Umbilical cord (tissue), 1 donor: ENCODE measurements at regions not wholly inside any gene's neighbourhood (a gene's known extent, or its start where the extent isn't known, plus 50 kb on each side); places are given as distances from the start of the nearest gene placed in this dataset.
"Not testable (repeated sequence)": the region's sequence is repeated elsewhere in the genome, so short reads cannot be mapped to it uniquely, and the experiment has no call there.

Source experiments
- DNase-seq: peaks from one replicate; pipeline ENCODE4 v3.0.0-alpha.2; 2015; ENCODE audit warnings: low spot score

DNA sequence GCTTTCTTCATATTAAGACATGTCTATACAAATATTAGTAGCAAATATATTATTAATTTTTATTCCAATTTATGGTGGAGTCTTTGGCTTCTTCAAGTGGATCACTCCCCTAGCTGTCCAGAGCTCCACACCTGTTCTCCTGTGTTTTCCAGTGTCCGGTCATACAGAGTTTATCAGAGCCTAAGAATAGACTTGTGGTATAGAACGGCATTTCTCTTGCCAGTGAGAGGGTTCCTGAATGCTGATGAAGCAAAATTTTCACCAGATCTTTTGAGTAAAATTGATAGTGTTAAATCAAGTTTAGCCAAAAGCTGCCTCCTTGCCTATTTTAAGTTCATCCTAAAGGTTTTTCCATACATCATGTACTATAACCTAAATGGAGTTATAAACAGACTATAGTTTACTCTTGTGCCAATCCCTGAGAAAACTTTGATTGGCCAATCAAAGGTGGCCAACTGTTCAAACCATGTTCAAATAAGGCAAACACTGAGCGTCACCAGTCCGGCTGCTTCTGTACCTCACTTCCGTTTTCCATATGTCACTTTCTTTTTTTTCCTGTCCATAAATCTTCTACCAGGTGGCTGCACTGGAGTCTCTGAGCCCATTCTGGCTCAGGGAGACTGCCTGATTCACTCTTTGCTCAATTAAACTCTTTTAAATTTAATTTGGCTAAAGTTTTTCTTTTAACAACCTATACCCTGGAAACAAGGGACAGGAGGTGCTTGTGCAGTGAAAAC lies 422.7 kb upstream of the FRG2C start:
- DNase-seq, result not testable (repeated sequence)

DNA sequence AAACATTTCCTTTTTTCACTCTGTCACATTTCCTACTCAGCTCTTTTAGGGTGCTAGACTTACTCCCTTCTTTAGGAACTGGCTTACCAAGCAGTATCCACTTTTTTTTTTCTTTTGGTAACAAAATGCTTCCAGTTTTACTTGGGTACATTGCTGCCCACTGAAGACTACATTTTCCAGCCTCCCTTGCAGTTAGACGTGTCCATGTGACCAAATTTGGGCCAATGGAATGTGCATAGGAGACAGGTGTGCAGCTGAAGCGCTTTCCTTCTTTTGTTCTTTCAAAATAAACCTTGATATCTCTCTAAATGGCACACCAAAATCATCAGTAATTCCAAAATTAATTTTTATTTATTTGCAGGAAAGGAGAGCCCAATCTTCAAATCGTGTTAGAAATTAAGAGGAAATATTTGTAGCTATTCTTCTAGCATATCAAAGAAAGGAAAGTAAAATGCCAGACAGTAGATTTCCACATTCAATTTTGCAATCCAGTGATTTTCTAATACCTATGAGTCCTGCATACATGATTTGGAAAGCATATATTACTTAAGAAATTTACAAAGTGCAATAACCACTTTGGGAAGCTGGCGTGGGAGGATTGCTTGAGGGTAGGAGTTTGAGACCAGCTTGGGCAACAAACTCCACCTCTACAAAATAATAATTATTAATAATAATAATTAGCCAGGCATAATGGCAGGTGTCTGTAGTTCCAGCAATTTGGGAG lies 422.0 kb upstream of the FRG2C start:
- no peak for DNase-seq

DNA sequence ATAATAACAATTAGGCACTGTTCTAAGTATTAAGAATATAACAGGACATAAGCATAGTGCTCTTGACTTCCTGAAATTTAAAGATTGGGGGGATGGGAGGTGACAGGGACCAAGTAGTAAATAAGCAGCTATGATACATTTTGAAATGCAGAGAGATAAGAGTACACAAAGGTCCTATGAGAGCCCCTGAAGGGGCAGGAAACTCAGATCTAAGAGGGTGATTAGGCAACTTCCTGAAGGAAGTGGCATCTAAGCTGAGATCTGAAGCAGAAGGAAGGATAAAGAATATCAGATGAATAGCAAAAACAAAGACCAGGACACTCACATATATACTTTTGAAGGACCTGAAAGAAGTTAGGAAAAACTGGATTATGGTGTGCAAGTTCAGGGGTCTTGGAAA lies 415.2 kb upstream of the FRG2C start:
- DNase-seq, result no peak

DNA sequence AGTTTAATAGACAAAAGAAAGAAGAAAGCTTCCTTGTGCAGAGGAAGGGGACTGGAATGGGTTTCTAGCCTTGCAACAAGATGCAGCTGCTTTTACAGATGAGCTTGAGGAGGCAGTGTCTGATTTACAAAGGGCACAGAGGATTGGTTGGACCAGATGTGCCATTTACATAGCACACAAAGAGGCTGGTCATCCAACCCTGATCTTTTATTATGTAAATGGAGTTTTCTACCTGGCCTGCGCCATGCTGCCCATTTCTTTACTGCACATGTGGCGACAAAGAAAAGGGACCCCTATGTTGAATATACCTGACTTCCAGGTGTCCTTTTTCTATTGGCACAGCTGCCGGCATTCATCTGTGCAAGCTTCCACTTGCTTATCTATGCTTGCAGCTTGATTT lies 409.4 kb upstream of the FRG2C start:
- DNase-seq, result no peak

DNA sequence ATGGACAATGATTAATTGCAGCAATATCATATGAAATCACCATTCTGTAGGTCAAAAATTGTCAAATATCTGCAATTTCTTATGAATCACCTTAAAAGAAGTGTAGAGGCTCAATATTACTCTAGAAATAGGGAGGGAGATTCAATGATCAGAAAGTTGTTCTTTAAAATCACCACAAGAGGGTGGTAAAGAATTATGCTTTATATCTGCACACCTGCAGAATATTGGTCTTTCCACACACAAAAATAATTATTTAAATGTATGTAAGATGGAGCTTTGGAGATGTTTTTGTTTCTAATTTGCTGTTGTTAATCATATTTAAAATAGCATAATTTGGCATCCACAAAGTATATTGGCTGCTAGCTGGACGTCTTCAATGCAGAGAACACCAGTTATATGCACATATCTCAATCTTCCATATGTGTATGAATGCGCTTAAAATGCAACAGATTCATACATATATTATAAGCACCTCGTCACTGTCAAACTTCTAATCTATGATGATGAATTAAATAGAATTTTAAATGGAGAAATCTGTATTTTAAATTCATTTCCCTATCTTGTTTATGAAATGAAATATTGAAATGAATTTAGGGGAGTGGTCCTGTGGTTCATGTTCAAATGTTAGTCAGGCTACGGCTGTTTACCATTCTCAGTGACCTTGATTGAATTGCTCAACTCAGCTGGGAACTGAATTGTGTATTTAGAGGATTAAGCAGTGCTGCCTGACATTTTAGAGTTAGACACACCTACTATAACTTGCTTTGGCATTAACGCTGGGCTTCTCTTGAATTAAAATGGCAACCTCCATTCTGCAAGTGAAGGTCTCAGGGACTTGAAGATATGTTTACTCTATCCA lies 405.1 kb upstream of the FRG2C start:
- DNase-seq, result peak; percentile 8

DNA sequence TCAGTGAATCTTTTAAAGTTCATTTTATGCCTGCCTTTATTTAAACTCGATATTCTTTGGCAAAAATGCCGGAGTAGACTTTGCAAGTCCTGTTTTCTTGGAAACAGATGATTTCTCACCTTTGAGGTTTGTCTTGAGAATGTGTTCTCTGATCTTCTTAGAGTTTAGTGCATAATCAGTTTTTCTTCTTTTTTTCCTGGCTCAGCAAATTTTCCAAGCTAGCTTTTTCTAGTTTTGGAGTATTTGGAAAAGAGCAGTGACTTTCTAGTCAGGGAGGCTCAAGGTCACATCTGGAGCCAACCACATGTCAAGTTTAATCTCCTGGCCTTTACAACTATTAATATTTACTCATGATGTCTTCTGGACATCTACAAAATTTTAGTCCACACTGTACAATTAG lies 403.2 kb upstream of the FRG2C start:
- DNase-seq, result not testable (repeated sequence)

DNA sequence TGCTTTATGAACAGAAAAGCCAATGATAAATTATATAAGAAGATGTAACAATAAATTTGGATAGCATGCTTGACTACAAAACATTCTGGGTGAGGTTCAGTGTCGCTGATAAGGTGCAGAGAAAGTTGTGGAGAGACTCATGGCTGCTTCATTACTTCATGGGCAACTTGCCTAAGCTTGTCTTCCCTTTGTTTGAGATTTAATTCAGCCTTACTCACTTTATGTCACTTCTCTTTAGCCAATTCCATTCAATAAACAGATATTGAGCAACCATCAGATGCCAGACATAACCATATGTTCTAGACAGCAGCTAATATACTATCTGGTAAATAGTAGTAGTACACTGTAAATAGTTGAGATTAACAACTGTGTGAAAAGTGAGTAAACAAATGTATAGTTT lies 401.5 kb upstream of the FRG2C start:
- DNase-seq, result no peak

DNA sequence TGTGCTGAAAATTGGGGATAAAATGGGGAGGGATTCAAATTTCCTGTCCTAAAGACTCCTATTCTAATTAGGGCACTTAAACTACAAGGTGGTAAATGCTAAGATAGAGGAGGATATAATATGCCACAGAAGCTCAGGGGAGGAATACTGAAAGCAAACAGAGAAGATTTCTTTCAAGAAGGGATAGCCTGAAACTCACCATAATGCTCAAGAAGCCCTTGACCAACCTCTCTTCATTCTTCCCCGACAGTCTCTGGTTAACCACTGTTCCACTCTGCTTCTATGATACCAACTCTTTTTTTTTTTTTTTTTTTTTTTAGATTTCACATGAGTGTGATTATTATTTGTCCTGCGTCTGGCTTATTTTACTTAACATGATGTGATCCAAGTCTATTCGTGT lies 398.2 kb upstream of the FRG2C start:
- no peak for DNase-seq

DNA sequence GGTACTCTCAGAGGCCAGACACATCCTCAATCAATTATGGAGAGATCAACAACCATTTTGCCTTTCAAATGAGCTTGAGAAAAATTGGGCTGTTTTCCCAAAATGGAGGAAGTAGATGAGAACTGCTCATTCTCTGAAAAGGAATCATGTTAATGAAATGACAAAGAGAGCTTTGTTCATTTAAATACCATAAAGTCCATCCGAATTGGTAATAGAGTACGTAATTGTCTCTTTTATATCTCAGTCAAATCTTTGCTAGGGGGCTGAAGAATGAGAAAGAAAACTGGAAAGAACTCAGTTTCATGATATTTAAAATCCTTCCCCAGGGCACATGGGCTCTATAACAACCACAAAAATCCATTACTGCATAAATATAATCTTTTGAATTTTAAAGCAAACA lies 395.6 kb upstream of the FRG2C start:
- not testable (repeated sequence) for DNase-seq

DNA sequence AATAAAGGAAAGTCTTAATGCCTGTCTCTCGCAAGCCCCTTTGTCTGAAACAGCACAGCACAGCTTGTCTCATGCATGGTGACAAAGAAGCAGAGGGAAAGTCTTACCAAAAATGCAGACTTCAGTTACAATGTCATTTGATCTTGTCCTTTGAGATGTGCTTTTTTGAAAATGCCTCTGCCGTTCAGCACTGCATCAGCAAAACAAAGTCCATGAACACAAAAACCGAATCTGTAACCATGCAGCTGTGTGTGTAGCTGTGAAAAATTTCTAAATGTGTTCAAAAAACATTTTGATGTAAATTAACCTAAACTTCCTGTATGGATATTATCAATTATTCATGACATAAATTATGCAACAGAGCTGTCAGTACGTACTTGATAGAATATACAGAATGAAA lies 391.9 kb upstream of the FRG2C start:
- not testable (repeated sequence) for DNase-seq

DNA sequence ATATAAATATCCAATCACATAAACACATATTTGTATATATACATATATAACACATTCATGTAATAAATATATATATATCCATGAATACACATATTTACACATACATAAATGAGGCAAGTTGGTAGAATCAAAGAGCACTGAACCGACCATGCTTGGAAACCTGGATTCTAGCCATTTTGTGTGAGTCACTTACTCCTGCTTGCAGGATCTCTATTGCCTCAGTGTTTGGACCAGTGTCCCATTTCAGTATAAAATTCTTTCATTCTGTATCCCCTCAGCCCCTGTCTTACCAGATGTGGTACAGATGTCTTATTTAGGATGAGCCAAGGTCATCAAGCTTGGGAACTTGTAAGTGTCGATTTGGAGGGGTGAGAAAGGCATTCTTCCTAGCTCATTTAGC lies 391.4 kb upstream of the FRG2C start:
- DNase-seq, result peak; percentile 2

DNA sequence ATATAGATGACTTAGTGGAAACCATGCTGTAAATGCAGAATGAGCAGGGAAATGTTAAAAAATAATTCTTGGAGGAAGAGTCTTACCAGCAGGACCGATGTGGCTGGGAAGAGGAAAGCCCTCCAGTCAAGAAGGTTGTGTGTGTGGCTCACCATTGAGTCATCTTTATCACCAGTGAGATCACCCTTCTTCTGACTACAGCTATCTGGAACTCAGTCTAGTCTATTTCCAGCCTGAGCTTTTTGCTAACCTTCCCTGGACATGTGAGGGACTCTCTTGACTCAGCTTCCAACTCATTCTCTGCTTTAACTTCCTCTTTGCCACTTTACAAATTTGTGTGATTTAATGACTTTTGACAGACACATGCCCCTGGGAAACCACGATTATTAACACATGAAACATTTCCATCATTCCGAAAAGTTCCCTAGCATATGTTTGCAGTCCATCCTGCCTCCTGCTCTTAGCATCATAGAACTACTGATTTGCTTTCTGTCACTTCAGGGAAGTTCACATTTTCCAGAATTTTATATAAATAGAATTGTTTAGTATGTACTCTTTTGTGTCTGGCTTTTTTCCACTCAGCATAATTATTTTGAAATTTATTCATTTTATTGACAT lies 378.5 kb upstream of the FRG2C start:
- not testable (repeated sequence) for DNase-seq

DNA sequence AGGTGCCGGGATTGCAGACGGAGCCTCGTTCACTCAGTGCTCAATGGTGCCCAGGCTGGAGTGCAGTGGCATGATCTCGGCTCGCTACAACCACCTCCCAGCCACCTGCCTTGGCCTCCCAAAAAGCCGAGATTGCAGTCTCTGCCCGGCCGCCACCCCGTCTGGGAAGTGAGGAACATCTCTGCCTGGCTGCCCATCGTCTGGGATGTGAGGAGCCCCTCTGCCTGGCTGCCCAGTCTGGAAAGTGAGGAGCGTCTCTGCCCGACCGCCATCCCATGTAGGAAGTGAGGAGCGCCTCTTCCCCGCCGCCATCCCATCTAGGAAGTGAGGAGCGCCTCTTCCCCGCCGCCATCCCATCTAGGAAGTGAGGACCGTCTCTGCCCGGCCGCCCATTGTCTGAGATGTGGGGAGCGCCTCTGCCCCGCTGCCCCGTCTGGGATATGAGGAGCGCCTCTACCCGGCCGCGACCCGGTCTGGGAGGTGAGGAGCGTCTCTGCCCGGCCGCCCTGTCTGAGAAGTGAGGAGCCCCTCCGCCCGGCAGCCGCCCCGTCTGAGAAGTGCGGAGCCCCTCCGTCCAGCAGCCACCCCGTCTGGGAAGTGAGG lies 375.1 kb upstream of the FRG2C start:
- not testable (repeated sequence) for DNase-seq

DNA sequence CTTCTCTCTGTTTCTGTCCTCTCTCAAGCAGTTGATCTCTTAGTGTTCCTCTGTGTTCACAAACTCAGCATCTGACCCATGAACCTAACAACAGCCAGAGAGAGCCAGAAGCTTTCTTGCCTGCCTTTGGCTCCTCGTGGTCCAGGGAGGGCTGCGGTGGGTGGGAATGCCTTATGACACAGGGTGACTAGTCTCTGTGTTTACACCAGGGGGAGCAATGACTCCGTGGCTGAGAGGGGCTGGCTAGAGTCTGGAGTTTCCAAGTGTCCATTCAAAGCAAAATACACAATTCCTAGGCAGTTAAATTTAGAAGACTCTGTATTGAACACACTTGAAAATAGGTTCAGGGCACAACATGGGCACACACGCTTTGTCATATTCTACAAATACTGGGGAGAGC lies 370.0 kb upstream of the FRG2C start:
- peak; percentile 38 for DNase-seq

DNA sequence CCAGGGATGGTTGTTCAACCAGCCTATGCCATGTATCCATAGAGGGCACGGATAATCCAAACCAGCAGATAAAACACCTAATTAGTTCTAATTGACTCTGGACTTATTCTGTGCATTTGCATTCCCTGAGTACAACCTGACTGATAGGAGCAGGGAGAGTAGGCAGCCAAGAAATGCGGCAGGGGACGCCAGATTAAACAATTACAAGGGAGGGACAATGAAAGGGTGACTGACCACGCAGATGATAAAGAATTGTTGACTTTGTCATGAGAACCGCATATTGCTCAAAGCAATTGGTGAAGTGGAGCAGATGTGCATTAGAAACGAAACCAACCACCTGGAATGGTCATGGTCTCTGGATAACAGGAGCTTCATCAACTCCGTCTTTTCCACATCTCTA lies 369.1 kb upstream of the FRG2C start:
- no peak for DNase-seq

DNA sequence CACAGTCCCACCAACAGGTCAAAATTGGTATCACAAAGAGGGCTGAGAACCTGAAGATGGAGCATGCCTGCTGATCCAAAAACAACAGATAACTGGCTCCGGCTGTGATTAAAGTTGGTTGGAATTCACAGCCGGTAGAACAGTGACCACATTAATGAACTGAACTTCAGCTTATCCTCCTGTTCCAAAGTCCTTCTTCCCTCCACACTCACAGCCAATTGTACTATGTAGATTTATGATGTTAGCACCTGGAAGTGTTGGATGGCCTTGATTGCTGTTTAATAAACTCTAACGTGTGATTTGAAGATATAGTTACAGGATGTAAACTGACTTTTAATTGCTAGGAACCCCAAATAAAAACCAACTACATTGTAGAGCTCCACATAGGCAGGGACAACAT lies 367.3 kb upstream of the FRG2C start:
- no peak for DNase-seq

DNA sequence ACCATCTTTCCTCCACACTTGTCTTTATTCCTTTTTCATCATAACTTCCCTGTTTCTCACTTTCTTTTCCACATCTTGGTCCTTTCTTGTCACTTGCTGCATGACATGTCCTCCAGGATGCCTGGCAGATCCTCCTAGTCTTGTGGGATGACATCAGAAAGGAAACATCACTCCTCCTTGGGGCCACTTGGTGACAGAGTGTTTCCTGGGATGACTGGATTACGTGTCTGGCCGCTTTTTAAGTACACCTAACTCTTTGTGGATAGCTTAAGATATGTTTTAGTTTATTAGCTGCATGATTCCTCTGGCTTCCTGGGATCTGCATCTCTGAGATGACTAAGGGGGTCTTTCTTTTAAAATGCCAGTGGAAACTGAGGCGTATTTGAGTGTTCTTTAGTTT lies 363.5 kb upstream of the FRG2C start:
- no peak for DNase-seq

DNA sequence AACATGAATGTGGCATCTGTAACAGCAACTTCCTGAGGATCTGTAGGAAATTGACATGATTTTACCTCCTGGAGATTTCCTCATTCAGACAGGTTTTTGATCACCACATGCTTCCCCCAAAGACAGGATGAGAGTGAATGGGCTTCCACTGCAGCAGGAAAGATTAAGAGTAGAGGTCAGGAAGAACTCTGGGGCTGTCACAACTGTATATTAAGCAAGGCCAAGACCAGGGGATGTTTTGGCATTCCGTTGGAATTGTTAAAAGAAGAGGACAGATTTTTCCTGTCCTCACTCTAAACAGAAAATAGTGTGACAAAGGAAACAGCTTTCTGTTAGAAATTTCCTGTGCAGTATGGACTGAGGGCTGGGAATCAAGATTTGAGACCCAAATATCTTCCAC lies 363.1 kb upstream of the FRG2C start:
- not testable (repeated sequence) for DNase-seq

DNA sequence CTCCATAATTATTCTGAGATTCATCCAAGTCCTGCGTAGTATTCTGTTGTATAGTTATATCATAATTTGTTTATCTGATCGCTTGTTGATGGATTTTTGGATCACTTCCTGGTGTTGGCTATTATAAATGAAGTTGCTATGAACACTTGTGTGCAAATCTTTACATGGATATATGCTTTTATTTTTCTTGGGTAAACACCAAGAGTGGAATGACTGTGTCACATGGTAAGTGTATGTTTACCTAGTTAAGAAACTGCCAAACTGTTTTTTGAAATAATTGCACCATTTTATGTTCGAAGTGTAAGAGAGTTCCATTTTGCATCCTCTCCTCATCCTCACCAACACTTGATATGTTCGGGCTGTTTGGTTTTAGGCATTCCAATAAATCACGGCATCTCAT lies 360.4 kb upstream of the FRG2C start:
- DNase-seq, result no peak

DNA sequence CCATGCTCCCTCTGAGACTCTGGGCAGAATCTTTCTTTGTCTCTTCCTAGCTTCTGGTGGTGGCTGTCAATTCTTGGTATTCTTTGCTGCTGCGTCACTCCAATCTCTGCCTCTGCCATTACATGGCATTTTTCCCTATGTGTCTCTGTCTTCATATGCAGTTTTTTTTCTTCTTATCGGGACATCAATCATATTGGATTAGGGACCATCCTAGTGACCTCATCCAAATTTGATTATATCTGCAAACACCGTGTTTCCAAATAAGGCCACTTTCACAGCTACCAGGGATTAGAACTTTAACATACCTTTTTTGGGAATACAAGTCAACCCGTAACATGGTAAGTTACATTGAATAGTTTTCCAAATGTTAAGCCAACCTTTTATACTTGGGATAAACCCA lies 358.2 kb upstream of the FRG2C start:
- DNase-seq, result no peak

DNA sequence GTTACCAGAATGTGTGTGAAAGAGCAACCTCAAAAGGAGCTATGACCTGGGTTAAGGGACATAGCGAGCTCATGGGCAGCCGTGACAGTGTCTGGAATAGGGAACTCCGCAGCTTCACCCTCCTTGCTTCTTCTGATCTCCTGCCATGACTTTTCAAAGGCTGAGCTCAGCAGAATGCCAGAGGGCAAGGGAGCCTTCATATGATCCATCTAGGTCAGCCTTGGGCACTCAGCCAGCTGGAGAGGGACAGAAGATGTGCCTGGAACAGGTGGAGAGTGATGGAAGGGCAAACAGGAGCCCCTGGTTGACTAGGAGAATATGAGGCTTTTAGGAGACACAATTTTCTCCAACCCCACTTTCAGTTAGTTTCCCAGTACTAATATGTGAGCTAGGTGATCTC lies 352.8 kb upstream of the FRG2C start:
- DNase-seq, result not testable (repeated sequence)

DNA sequence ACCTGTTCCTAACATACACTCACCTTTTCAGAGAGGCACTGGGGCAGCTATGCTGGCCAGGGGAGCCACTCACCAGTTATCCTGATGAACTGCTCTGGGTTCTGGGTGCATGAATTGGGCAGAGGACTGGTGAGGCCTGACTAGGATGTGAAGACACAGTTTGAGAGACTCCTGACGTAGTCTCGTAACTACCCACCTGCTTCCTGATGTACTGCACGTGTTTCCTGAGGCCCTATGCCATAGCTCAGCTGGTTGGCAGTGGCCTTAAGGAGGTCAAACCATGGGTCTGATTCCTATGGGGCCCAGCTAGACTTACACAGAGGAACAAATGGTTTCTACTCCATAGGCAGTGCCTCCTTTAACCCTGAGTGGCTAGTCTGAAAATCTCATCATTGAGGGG lies 351.7 kb upstream of the FRG2C start:
- DNase-seq, result not testable (repeated sequence)
